ENCODE measurements at regions not wholly inside any gene's neighbourhood (a gene's known extent, or its start where the extent isn't known, plus 50 kb on each side); places are given as distances from the start of the nearest gene placed in this dataset.

GRCh38 chr17:73776351-73777130 is 132.3 kb upstream of the SDK2 start:
- Mint-ChIP-seq H3K36me3 (peaks cover 17% of the 10 kb centered on the region), H3K27me3 (ENCODE audit: low read depth) (peaks cover 9% of the 10 kb centered on the region), H3K27ac (no peak overlapping the region), H3K4me1 (no peaks in the 10 kb centered on the region), H3K9me3 (peaks cover 46% of the 10 kb centered on the region), H3K4me3 (no peak overlapping the region)
- DNase-seq (ENCODE audit: low spot score) = no peak
- ChIA-PET CTCF (interaction anchor here (0.6 kb wide), 1 partner anchor 200 kb away, joined by 3 read pairs; no protein-coding TSS in a partner anchor), POLR2A (interaction anchor here (0.6 kb wide), 1 partner anchor 162 kb away, joined by 4 read pairs; no protein-coding TSS in a partner anchor)
- ATAC-seq = no peak
- TF ChIP-seq PREB (CRISPR knock-in tag; IDR thresholded peaks at IDR 0.05; ENCODE audit: borderline replicate concordance) (no peak), AR (CRISPR knock-in tag; IDR thresholded peaks at IDR 0.05) (no peak), ESRRA (CRISPR knock-in tag; IDR thresholded peaks at IDR 0.05; ENCODE audit: borderline replicate concordance) (no peak), ZNF532 (CRISPR knock-in tag; IDR thresholded peaks at IDR 0.05; ENCODE audit: borderline replicate concordance) (no peak), NR1H2 (CRISPR knock-in tag; IDR thresholded peaks at IDR 0.05) (no peak), ZNF423 (CRISPR knock-in tag; IDR thresholded peaks at IDR 0.05) (no peak), TP53 (CRISPR knock-in tag; IDR thresholded peaks at IDR 0.05) (no peak), NFE2L1 (CRISPR knock-in tag; IDR thresholded peaks at IDR 0.05) (no peak), PRDM15 (CRISPR knock-in tag; IDR thresholded peaks at IDR 0.05) (no peak), CBFB (CRISPR knock-in tag; IDR thresholded peaks at IDR 0.05; ENCODE audit: low read depth) (no peak)

- H3K4me1 Mint-ChIP-seq = no peaks in the 10 kb centered on the region
- H3K4me3 Mint-ChIP-seq = no peak overlapping the region
- no peak for TF ChIP-seq OVOL2 (CRISPR knock-in tag; IDR thresholded peaks at IDR 0.05; ENCODE audit: borderline replicate concordance)
- no peak for TF ChIP-seq HMGA2 (CRISPR knock-in tag; IDR thresholded peaks at IDR 0.05)
- ATAC-seq (no peak), DNase-seq (ENCODE audit: low spot score) (no peak)
- no peak overlapping the region for H3K27ac Mint-ChIP-seq
- POLR2A ChIA-PET = no interaction called here
- peaks cover 17% of the 10 kb centered on the region for H3K36me3 Mint-ChIP-seq
- CTCF ChIA-PET = interaction anchor here (0.6 kb wide), 1 partner anchor 199 kb away, joined by 3 read pairs; no protein-coding TSS in a partner anchor
- peaks cover 9% of the 10 kb centered on the region for H3K27me3 Mint-ChIP-seq (ENCODE audit: low read depth)
- H3K9me3 Mint-ChIP-seq = peaks cover 46% of the 10 kb centered on the region
These were observed 132.8 kb upstream of the SDK2 start for GRCh38 chr17:73777131-73777449.
